HEK293T (cell line): ENCODE measurements at regions not wholly inside any gene's neighbourhood (a gene's known extent, or its start where the extent isn't known, plus 50 kb on each side); places are given as distances from the start of the nearest gene placed in this dataset.

ENCODE experiments used
- CTCF ChIA-PET: fragments of 350-600 bp; formaldehyde crosslinking; extraction: SDS; loops from one replicate; lab custom pipeline; 2021; ENCODE audit warnings: antibody characterized with exemption, inconsistent platforms; lab: Yijun Ruan, JAX
- POLR2A ChIA-PET: fragments of 350-600 bp; formaldehyde crosslinking; extraction: SDS; loops from one replicate; lab custom pipeline; 2020; ENCODE audit warnings: antibody characterized with exemption, inconsistent platforms; lab: Yijun Ruan, JAX
- DNase-seq: peaks from one replicate; pipeline ENCODE4 v3.0.0; 2012; ENCODE audit warnings: mixed read lengths; ENCODE audit errors: extremely low spot score
- ARNT ChIP-seq: fragments of 450-650 bp; IDR thresholded peaks from 2 replicates; pipeline ENCODE4 v1.6.1; 2017; ENCODE audit warnings: mild to moderate bottlenecking
- BHLHE40 ChIP-seq: fragments of 450-650 bp; IDR thresholded peaks from 2 replicates; pipeline ENCODE4 v1.6.1; 2016; ENCODE audit warnings: mild to moderate bottlenecking, moderate library complexity, borderline replicate concordance
- CTBP1 ChIP-seq: fragments of 450-650 bp; IDR thresholded peaks from 2 replicates; pipeline ENCODE4 v1.6.1; 2016; ENCODE audit warnings: borderline replicate concordance
- ELF4 ChIP-seq: fragments of 450-650 bp; IDR thresholded peaks from 2 replicates; pipeline ENCODE4 v1.6.1; 2017; ENCODE audit warnings: antibody characterized with exemption
- FOXA1 ChIP-seq: fragments of 450-650 bp; IDR thresholded peaks from 2 replicates; pipeline ENCODE4 v1.6.1; 2016; ENCODE audit warnings: mild to moderate bottlenecking
- FOXK2 ChIP-seq: fragments of 450-650 bp; IDR thresholded peaks from 2 replicates; pipeline ENCODE4 v1.6.1; 2016; ENCODE audit warnings: mild to moderate bottlenecking
- FOXM1 ChIP-seq: fragments of 450-650 bp; IDR thresholded peaks from 2 replicates; pipeline ENCODE4 v1.6.1; 2017; ENCODE audit warnings: mild to moderate bottlenecking, borderline replicate concordance
- HDGF ChIP-seq: fragments of 450-650 bp; IDR thresholded peaks from 2 replicates; pipeline ENCODE4 v1.6.1; 2017; ENCODE audit warnings: antibody characterized with exemption, borderline replicate concordance
- L3MBTL2 ChIP-seq: fragments of 450-650 bp; conservative IDR thresholded peaks from 2 replicates; pipeline ENCODE4 v1.6.1; 2016; ENCODE audit warnings: mild to moderate bottlenecking
- LEF1 ChIP-seq: fragments of 450-650 bp; IDR thresholded peaks from 2 replicates; pipeline ENCODE4 v1.6.1; 2017; ENCODE audit warnings: mild to moderate bottlenecking, borderline replicate concordance
- NFRKB ChIP-seq: fragments of 450-650 bp; IDR thresholded peaks from 2 replicates; pipeline ENCODE4 v1.6.1; 2016; ENCODE audit warnings: mild to moderate bottlenecking, moderate library complexity
- PKNOX1 ChIP-seq: fragments of 450-650 bp; IDR thresholded peaks from 2 replicates; pipeline ENCODE4 v1.6.1; 2016
- SP1 ChIP-seq: fragments of 450-650 bp; IDR thresholded peaks from 2 replicates; pipeline ENCODE4 v1.6.1; 2017
- SUZ12 ChIP-seq: fragments of 450-650 bp; IDR thresholded peaks from 2 replicates; pipeline ENCODE4 v1.6.1; 2016; ENCODE audit warnings: mild to moderate bottlenecking
- TARDBP ChIP-seq: fragments of 450-650 bp; IDR thresholded peaks from 2 replicates; pipeline ENCODE4 v1.6.1; 2016
- ZNF384 ChIP-seq: fragments of 450-650 bp; IDR thresholded peaks from 2 replicates; pipeline ENCODE4 v1.6.1; 2016

GRCh38 chr4:121510341-121510874 lies 129.6 kb upstream of the QRFPR start:
- CTCF ChIA-PET: no interaction called here
- TF ChIP-seq FOXA1 (no peak), ARNT (no peak), PKNOX1 (no peak), FOXK2 (no peak)
- POLR2A ChIA-PET: no interaction called here
- no peak for DNase-seq

- ChIA-PET CTCF (no interaction called here), POLR2A (no interaction called here)
- TF ChIP-seq L3MBTL2 (no peak), SUZ12 (no peak), BHLHE40 (no peak), CTBP1 (no peak), FOXK2 (no peak), FOXA1 (no peak), TARDBP (no peak), PKNOX1 (no peak), ZNF384 (no peak), ELF4 (no peak), FOXM1 (no peak), ARNT (no peak), SP1 (no peak), HDGF (no peak), NFRKB (no peak), LEF1 (no peak)
- DNase-seq: no peak
Measured at GRCh38 chr4:121485190-121485804, 104.5 kb upstream of the QRFPR start.

GRCh38 chr4:121484633-121485032 lies 103.8 kb upstream of the QRFPR start:
- ChIA-PET POLR2A (no interaction called here), CTCF (interaction anchor here (1.1 kb wide), 1 partner anchor 9 kb away, joined by 3 read pairs; no protein-coding TSS in a partner anchor)
- DNase-seq: peak; percentile 37
- no peak for TF ChIP-seq L3MBTL2
- TF ChIP-seq SUZ12: no peak
- no peak for TF ChIP-seq FOXK2
- TF ChIP-seq BHLHE40: no peak
- no peak for TF ChIP-seq HDGF
- no peak for TF ChIP-seq FOXA1
- TF ChIP-seq TARDBP: no peak

GRCh38 chr4:121479808-121480207 lies 99.0 kb upstream of the QRFPR start:
- DNase-seq: no peak
- no peak for TF ChIP-seq ARNT
- no peak for TF ChIP-seq NFRKB
- TF ChIP-seq SP1: no peak
- TF ChIP-seq SUZ12: no peak
- TF ChIP-seq CTBP1: no peak
- TF ChIP-seq LEF1: no peak
- TF ChIP-seq ELF4: no peak
- TF ChIP-seq FOXK2: no peak
- TF ChIP-seq ZNF384: no peak
- TF ChIP-seq FOXM1: no peak
- CTCF ChIA-PET: no interaction called here
- POLR2A ChIA-PET: no interaction called here

GRCh38 chr4:121477480-121477879 lies 96.7 kb upstream of the QRFPR start:
- POLR2A ChIA-PET: no interaction called here
- TF ChIP-seq LEF1 (no peak), SUZ12 (no peak), HDGF (no peak), ARNT (no peak), ELF4 (no peak), BHLHE40 (no peak), FOXA1 (no peak), FOXK2 (no peak), PKNOX1 (no peak)
- no peak for DNase-seq
- CTCF ChIA-PET: no interaction called here

GRCh38 chr4:121477079-121477478 lies 96.3 kb upstream of the QRFPR start:
- ChIA-PET CTCF (no interaction called here), POLR2A (no interaction called here)
- TF ChIP-seq FOXM1: no peak
- TF ChIP-seq ARNT: no peak
- no peak for TF ChIP-seq ZNF384
- TF ChIP-seq CTBP1: no peak
- no peak for TF ChIP-seq ELF4
- TF ChIP-seq FOXK2: no peak
- TF ChIP-seq L3MBTL2: no peak
- DNase-seq: no peak
